WTC11 (cell line): ENCODE measurements at regions not wholly inside any gene's neighbourhood (a gene's known extent, or its start where the extent isn't known, plus 50 kb on each side); places are given as distances from the start of the nearest gene placed in this dataset.

Experiments
- ATAC-seq: fragments of 200-7000 bp; cut with Tn5 transposase; 2 replicates; pipeline ENCODE4 v1.10.0; 2021; ENCODE audit warnings: mild to moderate bottlenecking, moderate library complexity
- CTCF ChIA-PET: fragments of 300-600 bp; sonication (Branson Sonifier 250); formaldehyde crosslinking; loops from one replicate; lab custom pipeline; 2021; ENCODE audit warnings: antibody characterized with exemption; lab: Charles Lee
- POLR2A ChIA-PET: fragments of 350-600 bp; sonication (Branson Sonifier 250); formaldehyde crosslinking; loops from one replicate; lab custom pipeline; 2021; ENCODE audit warnings: antibody characterized with exemption; lab: Charles Lee
- DNase-seq: peaks from one replicate; pipeline ENCODE4 v3.0.0; 2021; ENCODE audit warnings: low spot score
- H3K27ac Mint-ChIP-seq: 2 replicates; pipeline ENCODE4 v1.8.0; 2021; ENCODE audit warnings: mixed read lengths
- H3K27me3 Mint-ChIP-seq: 2 replicates; pipeline ENCODE4 v1.8.0; 2021; ENCODE audit warnings: low read depth, mild to moderate bottlenecking, moderate library complexity, mixed read lengths
- H3K36me3 Mint-ChIP-seq: 2 replicates; pipeline ENCODE4 v1.8.0; 2021; ENCODE audit warnings: mixed read lengths
- H3K4me1 Mint-ChIP-seq: 2 replicates; pipeline ENCODE4 v1.8.0; 2022; ENCODE audit warnings: mixed read lengths
- H3K4me3 Mint-ChIP-seq: 2 replicates; pipeline ENCODE4 v1.8.0; 2021; ENCODE audit warnings: mild to moderate bottlenecking, moderate library complexity, mixed read lengths
- H3K9me3 Mint-ChIP-seq: 2 replicates; pipeline ENCODE4 v1.8.0; 2021; ENCODE audit warnings: mixed read lengths
- ESRRA ChIP-seq: sonication (generic); formaldehyde crosslinking; IDR thresholded peaks from 2 replicates; pipeline ENCODE4 v1.8.1; 2022; ENCODE audit warnings: mild to moderate bottlenecking, missing genetic modification reagents, borderline replicate concordance
- FOXJ3 ChIP-seq: sonication (generic); formaldehyde crosslinking; IDR thresholded peaks from 2 replicates; pipeline ENCODE4 v1.9.0; 2021; ENCODE audit warnings: missing genetic modification reagents, mild to moderate bottlenecking, borderline replicate concordance
- FOXP4 ChIP-seq: sonication (generic); formaldehyde crosslinking; IDR thresholded peaks from 2 replicates; pipeline ENCODE4 v1.8.0; 2022; ENCODE audit warnings: mild to moderate bottlenecking, missing genetic modification reagents
- HMGA2 ChIP-seq: fragments of 250-450 bp; sonication (Bioruptor Pico); IDR thresholded peaks from 2 replicates; pipeline ENCODE4 v1.4.0; 2021; ENCODE audit warnings: mild to moderate bottlenecking, moderate library complexity
- HMGXB4 ChIP-seq: sonication (generic); formaldehyde crosslinking; IDR thresholded peaks from 2 replicates; pipeline ENCODE4 v1.8.1; 2023; ENCODE audit warnings: mild to moderate bottlenecking, moderate library complexity, missing genetic modification reagents
- KAT7 ChIP-seq: sonication (generic); formaldehyde crosslinking; IDR thresholded peaks from 2 replicates; pipeline ENCODE4 v1.8.1; 2023; ENCODE audit warnings: missing genetic modification reagents, mild to moderate bottlenecking, borderline replicate concordance
- NR2C2 ChIP-seq: sonication (generic); formaldehyde crosslinking; IDR thresholded peaks from 2 replicates; pipeline ENCODE4 v1.8.0; 2022; ENCODE audit warnings: mild to moderate bottlenecking, missing genetic modification reagents
- RELA ChIP-seq: sonication (generic); formaldehyde crosslinking; IDR thresholded peaks from 2 replicates; pipeline ENCODE4 v1.8.1; 2022; ENCODE audit warnings: missing genetic modification reagents, mild to moderate bottlenecking, borderline replicate concordance
- SMAD3 ChIP-seq: sonication (generic); formaldehyde crosslinking; IDR thresholded peaks from 2 replicates; pipeline ENCODE4 v1.8.0; 2022; ENCODE audit warnings: missing genetic modification reagents, mild to moderate bottlenecking, borderline replicate concordance
- ZBTB21 ChIP-seq: sonication (generic); formaldehyde crosslinking; IDR thresholded peaks from 2 replicates; pipeline ENCODE4 v1.8.1; 2023; ENCODE audit warnings: mild to moderate bottlenecking, missing genetic modification reagents, borderline replicate concordance
- ZNF512 ChIP-seq: sonication (generic); formaldehyde crosslinking; IDR thresholded peaks from 2 replicates; pipeline ENCODE4 v1.8.1; 2022; ENCODE audit warnings: missing genetic modification reagents, borderline replicate concordance

GRCh38 chr9:134239939-134240338 lies 75.6 kb upstream of the RNU6ATAC start (continued):
- TF ChIP-seq HMGXB4 (CRISPR knock-in tag), result no peak
- TF ChIP-seq FOXP4 (CRISPR knock-in tag), result no peak

DNA sequence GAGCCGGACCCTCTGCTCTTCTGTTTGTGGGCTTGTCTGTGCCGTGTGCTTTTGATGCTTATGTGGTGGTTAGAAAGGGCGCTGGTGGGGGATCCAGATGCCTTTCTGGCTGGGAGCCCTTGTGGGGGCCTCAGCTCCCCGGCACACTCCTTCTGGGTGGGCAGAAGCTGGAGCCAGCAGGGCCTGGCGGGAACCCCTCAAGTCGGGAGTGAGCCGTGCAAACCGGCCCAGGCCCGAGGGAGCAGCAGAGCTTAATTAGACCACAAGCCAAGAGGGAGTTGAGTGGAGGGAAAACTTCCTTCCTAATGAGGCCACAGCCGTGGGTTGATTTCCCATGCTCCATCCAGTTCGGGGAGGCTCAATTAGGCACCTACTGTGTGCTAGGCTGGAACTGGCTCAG lies 76.0 kb upstream of the RNU6ATAC start:
- Mint-ChIP-seq H3K9me3 (no peaks in the 10 kb centered on the region), H3K4me3 (no peak overlapping the region), H3K27ac (no peak overlapping the region), H3K27me3 (no peaks in the 10 kb centered on the region), H3K36me3 (no peaks in the 10 kb centered on the region), H3K4me1 (no peaks in the 10 kb centered on the region)
- no peak for TF ChIP-seq ZBTB21 (CRISPR knock-in tag)
- TF ChIP-seq NR2C2, result no peak
- TF ChIP-seq SMAD3, result no peak
- TF ChIP-seq KAT7, result no peak
- TF ChIP-seq HMGA2, result no peak
- no peak for TF ChIP-seq ZNF512 (CRISPR knock-in tag)
- ChIA-PET POLR2A (no interaction called here), CTCF (no interaction called here)
- DNase-seq (no peak), ATAC-seq (no peak)

DNA sequence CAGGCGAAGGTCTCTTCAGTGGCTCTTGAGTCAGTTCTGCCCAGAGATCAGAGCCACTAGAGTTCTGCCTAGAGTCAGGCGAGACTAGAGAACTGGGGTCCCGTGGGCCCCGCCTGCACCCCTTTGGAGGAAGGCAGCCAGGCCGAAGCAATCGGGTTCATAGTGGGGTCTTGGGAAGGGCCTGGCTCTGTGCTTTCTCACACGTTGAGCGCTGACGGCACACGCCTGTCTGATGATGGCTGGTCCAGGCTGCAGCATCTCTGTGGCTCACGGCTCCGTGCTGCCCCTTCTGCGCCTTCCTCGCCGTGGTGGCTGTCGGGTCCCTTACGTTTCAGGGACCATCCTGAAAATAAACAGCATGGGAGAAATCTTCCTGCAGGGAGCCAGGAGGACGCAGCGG lies 78.3 kb upstream of the RNU6ATAC start:
- Mint-ChIP-seq H3K4me3 (no peak overlapping the region), H3K4me1 (no peaks in the 10 kb centered on the region), H3K27me3 (no peaks in the 10 kb centered on the region), H3K9me3 (peaks cover 9% of the 10 kb centered on the region), H3K27ac (no peak overlapping the region), H3K36me3 (peaks cover 4% of the 10 kb centered on the region)
- TF ChIP-seq ZNF512 (CRISPR knock-in tag) (no peak), FOXJ3 (CRISPR knock-in tag) (no peak), ESRRA (CRISPR knock-in tag) (no peak), FOXP4 (CRISPR knock-in tag) (no peak), RELA (CRISPR knock-in tag) (no peak)
- POLR2A ChIA-PET, result no interaction called here
- DNase-seq, result no peak
- no peak for ATAC-seq
- CTCF ChIA-PET, result no interaction called here
